ENCODE measurements at regions not wholly inside any gene's neighbourhood (a gene's known extent, or its start where the extent isn't known, plus 50 kb on each side); places are given as distances from the start of the nearest gene placed in this dataset.

- no peak for TF ChIP-seq CTCF (IDR thresholded peaks at IDR 0.05; ENCODE audit: poor library complexity)
- no peak for TF ChIP-seq EZH2phosphoT487 (IDR thresholded peaks at IDR 0.05; ENCODE audit: low read depth, severe bottlenecking, unreplicated experiment)
Observed at GRCh38 chr16:13631213-13631767, 288.7 kb upstream of the ERCC4 start.

Measured in hepatocyte (in vitro differentiated cells).